Neural cell (in vitro differentiated cells): ENCODE measurements at regions not wholly inside any gene's neighbourhood (a gene's known extent, or its start where the extent isn't known, plus 50 kb on each side); places are given as distances from the start of the nearest gene placed in this dataset.

Experiments used
- EP300 ChIP-seq: fragments of 450-650 bp; conservative IDR thresholded peaks from 2 replicates; pipeline ENCODE4 v1.6.1; 2014; ENCODE audit warnings: antibody characterized with exemption, mild to moderate bottlenecking, moderate library complexity; ENCODE audit not compliant: poor library complexity, severe bottlenecking
- EZH2 ChIP-seq: fragments of 200-600, 300-800 bp; shearing (Covaris generic), sonication (generic); IDR thresholded peaks from 2 replicates; pipeline ENCODE4 v1.6.1; 2014; ENCODE audit warnings: antibody characterized with exemption, low read length, borderline replicate concordance, mild to moderate bottlenecking; ENCODE audit not compliant: insufficient read depth, poor library complexity, severe bottlenecking
- MXI1 ChIP-seq: fragments of 450-650 bp; conservative IDR thresholded peaks from 2 replicates; pipeline ENCODE4 v1.6.1; 2014; ENCODE audit warnings: antibody characterized with exemption, mild to moderate bottlenecking; ENCODE audit not compliant: poor library complexity, severe bottlenecking
- POLR2AphosphoS5 ChIP-seq: IDR thresholded peaks from 2 replicates; pipeline ENCODE4 v1.6.1; 2012
- RAD21 ChIP-seq: fragments of 450-650 bp; conservative IDR thresholded peaks from 2 replicates; pipeline ENCODE4 v1.6.1; 2014; ENCODE audit warnings: antibody characterized with exemption, mild to moderate bottlenecking, moderate library complexity
- SMC3 ChIP-seq: fragments of 450-650 bp; conservative IDR thresholded peaks from 2 replicates; pipeline ENCODE4 v1.6.1; 2014; ENCODE audit warnings: antibody characterized with exemption, mild to moderate bottlenecking, moderate library complexity; ENCODE audit not compliant: poor library complexity
- TAF1 ChIP-seq: IDR thresholded peaks from 2 replicates; pipeline ENCODE4 v1.6.1; 2012; ENCODE audit warnings: low read depth
- TF ChIP-seq, protein P1 (sequence below): fragments of 450-650 bp; IDR thresholded peaks from 2 replicates; pipeline ENCODE4 v1.5.1; 2014; ENCODE audit warnings: antibody characterized with exemption, mild to moderate bottlenecking, moderate library complexity; ENCODE audit not compliant: poor library complexity, severe bottlenecking
- TF ChIP-seq, protein P2 (sequence below): IDR thresholded peaks from 2 replicates; pipeline ENCODE4 v1.6.1; 2012; ENCODE audit warnings: borderline replicate concordance

DNA sequence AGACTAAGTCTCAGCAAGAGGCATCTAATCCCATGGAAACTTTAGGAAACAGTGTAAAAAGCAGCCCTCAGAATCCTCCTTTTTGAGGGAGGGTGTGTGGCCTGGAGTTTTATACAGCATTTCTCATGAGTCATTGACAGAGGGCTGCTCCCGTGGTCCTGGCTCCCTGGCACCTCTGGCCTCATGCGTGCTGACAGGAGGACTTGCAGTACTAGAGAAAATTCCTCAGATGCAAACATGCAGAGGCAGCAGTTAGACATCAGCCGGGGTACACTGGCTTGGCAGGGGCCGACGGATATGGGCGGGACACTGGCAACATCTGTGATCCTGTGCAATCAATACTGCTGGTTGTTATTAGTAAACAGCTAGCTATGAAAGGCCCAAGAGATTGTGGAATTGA lies 925.1 kb upstream of the CELF2 start:
- TF ChIP-seq EZH2 (no peak), SMC3 (no peak), EP300 (no peak), RAD21 (no peak), MXI1 (no peak), TAF1 (no peak), POLR2AphosphoS5 (no peak)
- TF ChIP-seq, protein P1, sequence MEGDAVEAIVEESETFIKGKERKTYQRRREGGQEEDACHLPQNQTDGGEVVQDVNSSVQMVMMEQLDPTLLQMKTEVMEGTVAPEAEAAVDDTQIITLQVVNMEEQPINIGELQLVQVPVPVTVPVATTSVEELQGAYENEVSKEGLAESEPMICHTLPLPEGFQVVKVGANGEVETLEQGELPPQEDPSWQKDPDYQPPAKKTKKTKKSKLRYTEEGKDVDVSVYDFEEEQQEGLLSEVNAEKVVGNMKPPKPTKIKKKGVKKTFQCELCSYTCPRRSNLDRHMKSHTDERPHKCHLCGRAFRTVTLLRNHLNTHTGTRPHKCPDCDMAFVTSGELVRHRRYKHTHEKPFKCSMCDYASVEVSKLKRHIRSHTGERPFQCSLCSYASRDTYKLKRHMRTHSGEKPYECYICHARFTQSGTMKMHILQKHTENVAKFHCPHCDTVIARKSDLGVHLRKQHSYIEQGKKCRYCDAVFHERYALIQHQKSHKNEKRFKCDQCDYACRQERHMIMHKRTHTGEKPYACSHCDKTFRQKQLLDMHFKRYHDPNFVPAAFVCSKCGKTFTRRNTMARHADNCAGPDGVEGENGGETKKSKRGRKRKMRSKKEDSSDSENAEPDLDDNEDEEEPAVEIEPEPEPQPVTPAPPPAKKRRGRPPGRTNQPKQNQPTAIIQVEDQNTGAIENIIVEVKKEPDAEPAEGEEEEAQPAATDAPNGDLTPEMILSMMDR = no peak
- TF ChIP-seq, protein P2, sequence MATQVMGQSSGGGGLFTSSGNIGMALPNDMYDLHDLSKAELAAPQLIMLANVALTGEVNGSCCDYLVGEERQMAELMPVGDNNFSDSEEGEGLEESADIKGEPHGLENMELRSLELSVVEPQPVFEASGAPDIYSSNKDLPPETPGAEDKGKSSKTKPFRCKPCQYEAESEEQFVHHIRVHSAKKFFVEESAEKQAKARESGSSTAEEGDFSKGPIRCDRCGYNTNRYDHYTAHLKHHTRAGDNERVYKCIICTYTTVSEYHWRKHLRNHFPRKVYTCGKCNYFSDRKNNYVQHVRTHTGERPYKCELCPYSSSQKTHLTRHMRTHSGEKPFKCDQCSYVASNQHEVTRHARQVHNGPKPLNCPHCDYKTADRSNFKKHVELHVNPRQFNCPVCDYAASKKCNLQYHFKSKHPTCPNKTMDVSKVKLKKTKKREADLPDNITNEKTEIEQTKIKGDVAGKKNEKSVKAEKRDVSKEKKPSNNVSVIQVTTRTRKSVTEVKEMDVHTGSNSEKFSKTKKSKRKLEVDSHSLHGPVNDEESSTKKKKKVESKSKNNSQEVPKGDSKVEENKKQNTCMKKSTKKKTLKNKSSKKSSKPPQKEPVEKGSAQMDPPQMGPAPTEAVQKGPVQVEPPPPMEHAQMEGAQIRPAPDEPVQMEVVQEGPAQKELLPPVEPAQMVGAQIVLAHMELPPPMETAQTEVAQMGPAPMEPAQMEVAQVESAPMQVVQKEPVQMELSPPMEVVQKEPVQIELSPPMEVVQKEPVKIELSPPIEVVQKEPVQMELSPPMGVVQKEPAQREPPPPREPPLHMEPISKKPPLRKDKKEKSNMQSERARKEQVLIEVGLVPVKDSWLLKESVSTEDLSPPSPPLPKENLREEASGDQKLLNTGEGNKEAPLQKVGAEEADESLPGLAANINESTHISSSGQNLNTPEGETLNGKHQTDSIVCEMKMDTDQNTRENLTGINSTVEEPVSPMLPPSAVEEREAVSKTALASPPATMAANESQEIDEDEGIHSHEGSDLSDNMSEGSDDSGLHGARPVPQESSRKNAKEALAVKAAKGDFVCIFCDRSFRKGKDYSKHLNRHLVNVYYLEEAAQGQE = no peak
